ENCODE measurements at regions not wholly inside any gene's neighbourhood (a gene's known extent, or its start where the extent isn't known, plus 50 kb on each side); places are given as distances from the start of the nearest gene placed in this dataset.
A peak's percentile ranks its signal among the peaks of the same experiment; 100 is the strongest.

- H3K9me3 Mint-ChIP-seq, result no peaks in the 10 kb centered on the region
Observed at GRCh38 chr1:103469801-103470200, 55.7 kb upstream of the RNPC3 start.

GRCh38 chr1:103467100-103467499 lies 58.4 kb upstream of the RNPC3 start:
- Mint-ChIP-seq H3K27ac (ENCODE audit: unreplicated experiment) (no peak overlapping the region), H3K9me3 (no peaks in the 10 kb centered on the region), H3K36me3 (ENCODE audit: low read depth) (no peaks in the 10 kb centered on the region), H3K4me1 (no peaks in the 10 kb centered on the region), H3K27me3 (ENCODE audit: low read depth) (no peaks in the 10 kb centered on the region), H3K4me3 (no peak overlapping the region)
- no peak for TF ChIP-seq CTCF (conservative IDR thresholded peaks at IDR 0.05)
- DNase-seq (ENCODE audit: low read depth, low spot score), result no peak

More at GRCh38 chr1:103469801-103470200, 55.7 kb upstream of the RNPC3 start:
- Mint-ChIP-seq H3K4me3 (no peak overlapping the region), H3K27ac (ENCODE audit: unreplicated experiment) (no peak overlapping the region), H3K27me3 (ENCODE audit: low read depth) (no peaks in the 10 kb centered on the region), H3K4me1 (no peaks in the 10 kb centered on the region), H3K36me3 (ENCODE audit: low read depth) (no peaks in the 10 kb centered on the region)
- TF ChIP-seq CTCF (conservative IDR thresholded peaks at IDR 0.05), result no peak
- DNase-seq (ENCODE audit: low read depth, low spot score), result no peak

GRCh38 chr1:103461161-103462105 lies 64.1 kb upstream of the RNPC3 start:
- H3K9me3 Mint-ChIP-seq, result no peaks in the 10 kb centered on the region
- no peak for DNase-seq (ENCODE audit: low read depth, low spot score)
- H3K4me1 Mint-ChIP-seq, result peaks cover 30% of the 10 kb centered on the region
- no peaks in the 10 kb centered on the region for H3K27me3 Mint-ChIP-seq (ENCODE audit: low read depth)
- no peak overlapping the region for H3K27ac Mint-ChIP-seq (ENCODE audit: unreplicated experiment)
- H3K36me3 Mint-ChIP-seq (ENCODE audit: low read depth), result no peaks in the 10 kb centered on the region
- peak; percentile 78 for TF ChIP-seq CTCF (conservative IDR thresholded peaks at IDR 0.05)
- H3K4me3 Mint-ChIP-seq, result no peak overlapping the region

GRCh38 chr1:103460511-103460910 lies 65.0 kb upstream of the RNPC3 start:
- Mint-ChIP-seq H3K36me3 (ENCODE audit: low read depth) (no peaks in the 10 kb centered on the region), H3K27me3 (ENCODE audit: low read depth) (no peaks in the 10 kb centered on the region), H3K27ac (ENCODE audit: unreplicated experiment) (peak overlapping the region; percentile 57), H3K9me3 (no peaks in the 10 kb centered on the region), H3K4me1 (peaks cover 30% of the 10 kb centered on the region), H3K4me3 (no peak overlapping the region)
- DNase-seq (ENCODE audit: low read depth, low spot score), result no peak
- TF ChIP-seq CTCF (conservative IDR thresholded peaks at IDR 0.05), result no peak

- no peak for TF ChIP-seq CTCF (conservative IDR thresholded peaks at IDR 0.05)
- Mint-ChIP-seq H3K9me3 (no peaks in the 10 kb centered on the region), H3K27me3 (ENCODE audit: low read depth) (no peaks in the 10 kb centered on the region), H3K4me3 (no peak overlapping the region), H3K4me1 (peaks cover 30% of the 10 kb centered on the region), H3K27ac (ENCODE audit: unreplicated experiment) (no peak overlapping the region), H3K36me3 (ENCODE audit: low read depth) (no peaks in the 10 kb centered on the region)
- no peak for DNase-seq (ENCODE audit: low read depth, low spot score)
Observed at GRCh38 chr1:103459346-103459745, 66.2 kb upstream of the RNPC3 start.

Measured in neural crest cell (in vitro differentiated cells).